ENCODE measurements at regions not wholly inside any gene's neighbourhood (a gene's known extent, or its start where the extent isn't known, plus 50 kb on each side); places are given as distances from the start of the nearest gene placed in this dataset.

- TF ChIP-seq CTCF (conservative IDR thresholded peaks at IDR 0.05 in 1 of 2, IDR thresholded peaks at IDR 0.05 in 1 of 2; ENCODE audit: low read depth in 1 of 2, low read length in 2 of 2) = no peak
- TF ChIP-seq EZH2 (IDR thresholded peaks at IDR 0.05; ENCODE audit: low read length, missing control alignments) = no peak
Observed at GRCh38 chr1:218904416-218904815, 269.3 kb upstream of the LYPLAL1 start.
